GM21447 (cell line): ENCODE measurements at regions not wholly inside any gene's neighbourhood (a gene's known extent, or its start where the extent isn't known, plus 50 kb on each side); places are given as distances from the start of the nearest gene placed in this dataset.

Source experiments
- ATAC-seq: cut with Tn5 transposase; IDR thresholded peaks from one replicate; pipeline ENCODE4 v1.9.1; 2021; ENCODE audit not compliant: unreplicated experiment

- no peak for ATAC-seq
Observed at GRCh38 chr5:72558046-72558336, 50.8 kb upstream of the ZNF366 start.

- no peak for ATAC-seq
Observed at GRCh38 chr5:72557167-72558045, 50.2 kb upstream of the ZNF366 start.
